ENCODE measurements at regions not wholly inside any gene's neighbourhood (a gene's known extent, or its start where the extent isn't known, plus 50 kb on each side); places are given as distances from the start of the nearest gene placed in this dataset.
"Not testable (repeated sequence)": the region's sequence is repeated elsewhere in the genome, so short reads cannot be mapped to it uniquely, and the experiment has no call there.

DNA sequence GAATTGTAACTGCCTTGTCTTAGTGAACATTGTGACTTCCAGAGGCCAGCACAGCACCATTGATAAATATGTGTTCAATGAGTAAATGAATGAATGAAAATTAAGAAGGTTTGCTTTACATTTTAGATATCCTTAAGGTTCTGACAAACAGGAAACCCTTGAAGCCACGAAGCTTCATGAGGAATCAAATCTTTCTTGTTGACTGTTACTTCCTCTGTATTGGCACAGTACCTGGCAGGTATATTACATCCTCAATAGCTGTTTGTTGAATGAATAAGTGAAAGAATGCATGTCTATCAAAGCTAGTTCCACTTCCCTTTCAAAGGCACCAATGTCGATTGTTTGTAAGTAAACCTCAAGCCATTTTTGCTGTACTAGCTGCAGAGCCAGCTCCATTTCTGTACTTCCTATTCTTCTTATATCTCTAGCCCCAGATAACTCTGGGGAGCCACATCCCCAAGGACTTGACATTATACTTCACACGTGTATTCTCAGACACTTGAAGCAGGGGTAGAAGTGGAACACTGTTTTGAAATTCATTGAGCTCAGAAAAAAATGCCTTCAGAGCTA, 140.3 kb upstream of the RAG2 start:
- ATAC-seq, result no peak
- TF ChIP-seq, protein P1, sequence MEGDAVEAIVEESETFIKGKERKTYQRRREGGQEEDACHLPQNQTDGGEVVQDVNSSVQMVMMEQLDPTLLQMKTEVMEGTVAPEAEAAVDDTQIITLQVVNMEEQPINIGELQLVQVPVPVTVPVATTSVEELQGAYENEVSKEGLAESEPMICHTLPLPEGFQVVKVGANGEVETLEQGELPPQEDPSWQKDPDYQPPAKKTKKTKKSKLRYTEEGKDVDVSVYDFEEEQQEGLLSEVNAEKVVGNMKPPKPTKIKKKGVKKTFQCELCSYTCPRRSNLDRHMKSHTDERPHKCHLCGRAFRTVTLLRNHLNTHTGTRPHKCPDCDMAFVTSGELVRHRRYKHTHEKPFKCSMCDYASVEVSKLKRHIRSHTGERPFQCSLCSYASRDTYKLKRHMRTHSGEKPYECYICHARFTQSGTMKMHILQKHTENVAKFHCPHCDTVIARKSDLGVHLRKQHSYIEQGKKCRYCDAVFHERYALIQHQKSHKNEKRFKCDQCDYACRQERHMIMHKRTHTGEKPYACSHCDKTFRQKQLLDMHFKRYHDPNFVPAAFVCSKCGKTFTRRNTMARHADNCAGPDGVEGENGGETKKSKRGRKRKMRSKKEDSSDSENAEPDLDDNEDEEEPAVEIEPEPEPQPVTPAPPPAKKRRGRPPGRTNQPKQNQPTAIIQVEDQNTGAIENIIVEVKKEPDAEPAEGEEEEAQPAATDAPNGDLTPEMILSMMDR (IDR thresholded peaks at IDR 0.05), result no peak
- intact Hi-C loops (cut with DNase I), result no loop called here

DNA sequence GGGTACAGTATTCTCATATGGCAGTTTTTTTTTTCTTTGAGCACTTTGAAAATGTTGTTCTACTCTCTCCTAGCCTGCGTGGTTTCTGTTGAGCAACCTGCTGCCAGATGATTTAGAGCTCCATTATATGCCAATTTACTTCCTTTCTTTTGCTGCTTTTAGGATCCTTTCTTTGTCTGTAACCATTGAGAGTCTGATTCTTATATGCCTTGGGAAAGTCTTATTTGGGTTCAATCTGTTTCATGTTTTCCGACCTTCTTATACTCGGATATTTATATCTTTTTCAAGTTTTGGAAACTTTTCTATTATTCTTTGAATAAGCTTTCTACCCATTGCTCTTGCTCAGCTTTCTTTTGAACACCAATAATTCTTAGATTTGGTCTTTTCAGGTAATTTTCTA, 138.1 kb upstream of the RAG2 start:
- TF ChIP-seq, protein P1 (IDR thresholded peaks at IDR 0.05), result no peak
- no peak for ATAC-seq
- Histone ChIP-seq H3K4me3 (no peak overlapping the region), H3K27ac (no peak overlapping the region), H3K9me3 (peaks cover 4% of the 10 kb centered on the region), H3K4me1 (no peaks in the 10 kb centered on the region), H3K27me3 (ENCODE audit: insufficient read depth in 3 of 3, low read length in 2 of 3) (no peaks in the 10 kb centered on the region), H3K36me3 (ENCODE audit: insufficient read depth in 1 of 2, low read depth in 1 of 2) (no peaks in the 10 kb centered on the region)
- DNase-seq, result no peak
- WGBS, 3 donors, result 75 to 84% (median 79%) methylated on average over 3 of the region's 3 CpGs
- intact Hi-C loops (cut with DNase I), result no loop called here

More for the DNA sequence above, 140.3 kb upstream of the RAG2 start:
- H3K4me1 ChIP-seq, result no peaks in the 10 kb centered on the region
- H3K4me3 ChIP-seq, result no peak overlapping the region
- DNase-seq, result no peak
- no peaks in the 10 kb centered on the region for H3K27me3 ChIP-seq (ENCODE audit: insufficient read depth in 3 of 3, low read length in 2 of 3)
- no peaks in the 10 kb centered on the region for H3K36me3 ChIP-seq (ENCODE audit: insufficient read depth in 1 of 2, low read depth in 1 of 2)
- H3K9me3 ChIP-seq, result peaks cover 4% of the 10 kb centered on the region
- WGBS, 3 donors, result 34 to 53% (median 39%) methylated on average over 3 of the region's 3 CpGs
- no peak overlapping the region for H3K27ac ChIP-seq

DNA sequence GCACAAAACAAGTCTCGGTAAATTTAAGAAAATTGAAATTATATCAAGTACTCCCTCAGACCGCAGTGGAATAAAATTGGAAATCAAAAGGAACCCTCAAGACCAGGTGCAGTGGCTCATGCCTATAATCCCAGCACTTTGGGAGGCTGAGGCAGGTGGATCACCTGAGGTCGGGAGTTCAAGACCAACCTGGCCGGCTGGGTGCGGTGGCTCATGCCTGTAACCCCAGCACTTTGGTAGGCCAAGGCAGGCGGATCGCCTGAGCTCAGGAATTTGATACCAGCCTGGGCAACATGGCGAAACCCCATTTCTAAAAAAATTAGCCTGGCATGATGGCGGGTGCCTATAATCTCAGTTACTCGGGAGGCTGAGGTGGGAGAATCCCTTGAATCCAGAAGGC, 135.7 kb upstream of the RAG2 start:
- H3K4me1 ChIP-seq; H3K36me3 ChIP-seq (ENCODE audit: insufficient read depth in 1 of 2, low read depth in 1 of 2); intact Hi-C loops (cut with DNase I); DNase-seq; H3K27me3 ChIP-seq (ENCODE audit: insufficient read depth in 3 of 3, low read length in 2 of 3); H3K4me3 ChIP-seq; H3K9me3 ChIP-seq; H3K27ac ChIP-seq; ATAC-seq: not testable (repeated sequence)
- WGBS, 3 donors, result 90 to 93% (median 92%) methylated on average over 10 of the region's 10 CpGs

DNA sequence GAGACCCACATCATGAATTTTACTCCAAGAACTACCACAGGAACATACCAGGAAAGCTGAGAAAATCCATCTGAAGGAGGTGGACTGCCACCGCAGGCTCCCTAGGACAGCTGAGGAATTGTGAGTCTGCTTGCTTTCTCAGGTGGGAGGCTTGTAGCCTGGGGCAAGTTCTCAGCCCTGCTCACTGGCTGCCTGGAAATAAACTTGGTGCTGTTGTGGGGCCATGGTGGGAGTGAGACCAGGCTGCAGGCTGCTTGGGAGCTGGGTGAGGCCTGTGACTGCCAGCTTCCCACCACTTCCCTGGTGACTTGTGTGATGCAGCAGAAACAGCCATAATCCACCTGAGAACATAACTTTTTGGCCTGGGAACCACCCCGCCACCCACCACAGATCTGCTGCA, 132.7 kb upstream of the RAG2 start:
- peaks cover 3% of the 10 kb centered on the region for H3K9me3 ChIP-seq
- no peak for ATAC-seq
- no peak overlapping the region for H3K4me3 ChIP-seq
- WGBS, 3 donors, result 94 to 100% (median 97%) methylated on average over 2 of the region's 2 CpGs
- no peak overlapping the region for H3K27ac ChIP-seq
- TF ChIP-seq, protein P1 (IDR thresholded peaks at IDR 0.05), result no peak
- intact Hi-C loops (cut with DNase I), result no loop called here
- no peaks in the 10 kb centered on the region for H3K36me3 ChIP-seq (ENCODE audit: insufficient read depth in 1 of 2, low read depth in 1 of 2)
- no peak for DNase-seq
- H3K27me3 ChIP-seq (ENCODE audit: insufficient read depth in 3 of 3, low read length in 2 of 3), result no peaks in the 10 kb centered on the region
- H3K4me1 ChIP-seq, result no peaks in the 10 kb centered on the region

DNA sequence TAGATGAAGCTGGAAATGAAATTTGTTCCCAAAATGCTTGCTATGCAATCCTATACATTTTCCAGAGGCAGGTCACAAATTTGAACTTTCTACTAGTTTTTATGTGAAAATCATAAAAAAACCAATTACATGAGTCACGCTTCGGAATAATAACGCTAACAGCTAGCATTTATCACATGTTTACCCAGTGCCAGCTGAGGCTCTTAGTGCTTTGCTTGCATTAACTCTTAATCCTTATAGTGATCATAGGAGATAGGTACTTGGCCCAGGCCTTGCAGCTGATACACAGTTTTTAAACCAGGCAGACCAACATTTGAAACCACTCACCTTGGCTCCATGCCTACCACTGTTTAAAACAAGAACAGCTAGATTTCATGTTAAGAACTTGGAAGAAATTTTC, 131.8 kb upstream of the RAG2 start:
- 45 to 59% (median 54%) methylated on average over 3 of the region's 3 CpGs for WGBS, 3 donors
- Histone ChIP-seq H3K4me3 (no peak overlapping the region), H3K27ac (no peak overlapping the region), H3K4me1 (no peaks in the 10 kb centered on the region), H3K27me3 (ENCODE audit: insufficient read depth in 3 of 3, low read length in 2 of 3) (no peaks in the 10 kb centered on the region), H3K9me3 (no peaks in the 10 kb centered on the region), H3K36me3 (ENCODE audit: insufficient read depth in 1 of 2, low read depth in 1 of 2) (no peaks in the 10 kb centered on the region)
- TF ChIP-seq, protein P1 (IDR thresholded peaks at IDR 0.05), result no peak
- intact Hi-C loops (cut with DNase I), result no loop called here
- no peak for ATAC-seq
- DNase-seq, result no peak

Measured in psoas muscle (tissue), 7 donors.